A549 (cell line): ENCODE measurements at regions not wholly inside any gene's neighbourhood (a gene's known extent, or its start where the extent isn't known, plus 50 kb on each side); places are given as distances from the start of the nearest gene placed in this dataset.

Source experiments
- BHLHE40 ChIP-seq: IDR thresholded peaks from 2 replicates; pipeline ENCODE4 v1.6.1; 2012; ENCODE audit warnings: low read depth, low read length, inconsistent platforms
- CTCF ChIP-seq: fragments of >200 bp; sonication (Bioruptor Twin); formaldehyde crosslinking; IDR thresholded peaks from 3 replicates; pipeline ENCODE4 v1.5.1; 2016
- EP300 ChIP-seq, 2 experiments: fragments of >200 bp; sonication (Bioruptor Twin); formaldehyde crosslinking; IDR thresholded peaks; 2 replicates in 1 of 2; 3 replicates in 1 of 2; pipeline ENCODE4 v1.6.1; 2016 to 2017
- GATA3 ChIP-seq: IDR thresholded peaks from 2 replicates; pipeline ENCODE4 v1.6.1; 2012; ENCODE audit warnings: borderline replicate concordance
- HES2 ChIP-seq: fragments of >200 bp; sonication (Bioruptor Twin); formaldehyde crosslinking; IDR thresholded peaks from 2 replicates; pipeline ENCODE4 v1.6.1; 2016
- JUNB ChIP-seq: fragments of >200 bp; sonication (Bioruptor Twin); formaldehyde crosslinking; IDR thresholded peaks from 2 replicates; pipeline ENCODE4 v1.6.1; 2016
- MAX ChIP-seq: IDR thresholded peaks from 2 replicates; pipeline ENCODE4 v1.6.1; 2012
- POLR2A ChIP-seq: IDR thresholded peaks from 2 replicates; pipeline ENCODE4 v1.6.1; 2012; ENCODE audit warnings: mild to moderate bottlenecking, low read length
- RAD21 ChIP-seq, 2 experiments: fragments of >200 bp in 1 of 2; sonication (Bioruptor Twin) in 1 of 2; formaldehyde crosslinking in 1 of 2; IDR thresholded peaks in 1 of 2; conservative IDR thresholded peaks in 1 of 2; 2 replicates in 1 of 2; 3 replicates in 1 of 2; pipeline ENCODE4 v1.6.1; 2012 to 2018; ENCODE audit warnings: inconsistent platforms in 1 of 2
- REST ChIP-seq: fragments of 200-600 bp; sonication (generic); IDR thresholded peaks from 2 replicates; pipeline ENCODE4 v1.6.1; 2016; ENCODE audit warnings: antibody characterized with exemption, mild to moderate bottlenecking, moderate library complexity
- RFX5 ChIP-seq: fragments of 450-650 bp; IDR thresholded peaks from 2 replicates; pipeline ENCODE4 v1.7.1; 2014; ENCODE audit warnings: antibody characterized with exemption, mild to moderate bottlenecking, moderate library complexity
- USF2 ChIP-seq: fragments of 450-650 bp; IDR thresholded peaks from 2 replicates; pipeline ENCODE4 v1.6.1; 2014; ENCODE audit warnings: antibody characterized with exemption

- no peak for TF ChIP-seq RAD21 (conservative IDR thresholded peaks at IDR 0.05 in 1 of 2, IDR thresholded peaks at IDR 0.05 in 1 of 2)
- TF ChIP-seq REST: no peak
- TF ChIP-seq CTCF: no peak
- TF ChIP-seq EP300 (IDR thresholded peaks at IDR 0.05): no peak
- no peak for TF ChIP-seq POLR2A
- no peak for TF ChIP-seq RFX5
- no peak for TF ChIP-seq HES2
- TF ChIP-seq MAX: no peak
- TF ChIP-seq USF2: no peak
- no peak for TF ChIP-seq BHLHE40
- no peak for TF ChIP-seq JUNB
- TF ChIP-seq GATA3: no peak
These were observed 265.3 kb upstream of the CTNND2 start for GRCh38 chr5:12169536-12169935.
